Loucy (cell line): ENCODE measurements at regions not wholly inside any gene's neighbourhood (a gene's known extent, or its start where the extent isn't known, plus 50 kb on each side); places are given as distances from the start of the nearest gene placed in this dataset.

ENCODE experiments used
- H2AFZ ChIP-seq: fragments of 200-600 bp; sonication (generic); 2 replicates; pipeline ENCODE4 v1.6.0; 2016; ENCODE audit warnings: antibody characterized with exemption, mild to moderate bottlenecking, low read length, moderate library complexity
- H3F3A ChIP-seq: fragments of 200-600 bp; 2 replicates; pipeline ENCODE4 v1.6.0; 2016; ENCODE audit warnings: antibody characterized with exemption, low read depth, mild to moderate bottlenecking
- H3K27me3 ChIP-seq: fragments of 200-600 bp; sonication (generic); 2 replicates; pipeline ENCODE4 v1.6.1; 2014; ENCODE audit warnings: low read length, mild to moderate bottlenecking; ENCODE audit not compliant: insufficient read depth, poor library complexity, severe bottlenecking
- H3K36me3 ChIP-seq: fragments of 200-600 bp; sonication (generic); 2 replicates; pipeline ENCODE4 v1.6.1; 2016; ENCODE audit warnings: low read length; ENCODE audit not compliant: insufficient read depth
- H3K4me1 ChIP-seq: fragments of 200-600 bp; sonication (generic); 2 replicates; pipeline ENCODE4 v1.5.1; 2014; ENCODE audit warnings: low read length, mild to moderate bottlenecking; ENCODE audit not compliant: insufficient read depth, poor library complexity, severe bottlenecking
- H3K4me2 ChIP-seq: fragments of 200-600 bp; sonication (generic); 2 replicates; pipeline ENCODE4 v1.6.0; 2014; ENCODE audit warnings: antibody characterized with exemption, low read length, low read depth, mild to moderate bottlenecking; ENCODE audit not compliant: poor library complexity, severe bottlenecking
- H3K4me3 ChIP-seq: fragments of 200-600 bp; sonication (generic); 2 replicates; pipeline ENCODE4 v1.5.1; 2014; ENCODE audit warnings: low read length, mild to moderate bottlenecking, mixed read lengths; ENCODE audit not compliant: poor library complexity, severe bottlenecking
- H3K79me2 ChIP-seq: fragments of 200-600 bp; sonication (generic); 2 replicates; pipeline ENCODE4 v1.6.1; 2014; ENCODE audit warnings: low read length; ENCODE audit not compliant: insufficient read depth
- H3K9ac ChIP-seq: fragments of 200-600 bp; sonication (generic); 2 replicates; pipeline ENCODE4 v1.6.0; 2014; ENCODE audit warnings: mild to moderate bottlenecking, low read depth, low read length, moderate library complexity; ENCODE audit not compliant: poor library complexity, severe bottlenecking
- H3K9me2 ChIP-seq: fragments of 200-600 bp; sonication (generic); replicated peaks from 2 replicates; pipeline ENCODE4 v1.6.1; 2016; ENCODE audit warnings: low read depth, low read length, mixed read lengths
- H3K9me3 ChIP-seq: fragments of 200-600 bp; sonication (generic); 2 replicates; pipeline ENCODE4 v1.6.1; 2014; ENCODE audit warnings: mild to moderate bottlenecking, antibody characterized with exemption, low read length, low read depth; ENCODE audit not compliant: insufficient read depth
- H4K20me1 ChIP-seq: fragments of 200-600 bp; sonication (generic); 2 replicates; pipeline ENCODE4 v1.6.0; 2014; ENCODE audit warnings: antibody characterized with exemption, low read length, mild to moderate bottlenecking; ENCODE audit not compliant: insufficient read depth, poor library complexity, severe bottlenecking
- CTCF ChIP-seq: fragments of 200-600 bp; sonication (generic); conservative IDR thresholded peaks from 2 replicates; pipeline ENCODE4 v1.5.1; 2014; ENCODE audit warnings: mild to moderate bottlenecking, antibody characterized with exemption, low read length
- EZH2phosphoT487 ChIP-seq: fragments of 200-600 bp; IDR thresholded peaks from 2 replicates; pipeline ENCODE4 v1.6.1; 2018; ENCODE audit warnings: antibody characterized with exemption, mild to moderate bottlenecking, moderate library complexity, borderline replicate concordance

DNA sequence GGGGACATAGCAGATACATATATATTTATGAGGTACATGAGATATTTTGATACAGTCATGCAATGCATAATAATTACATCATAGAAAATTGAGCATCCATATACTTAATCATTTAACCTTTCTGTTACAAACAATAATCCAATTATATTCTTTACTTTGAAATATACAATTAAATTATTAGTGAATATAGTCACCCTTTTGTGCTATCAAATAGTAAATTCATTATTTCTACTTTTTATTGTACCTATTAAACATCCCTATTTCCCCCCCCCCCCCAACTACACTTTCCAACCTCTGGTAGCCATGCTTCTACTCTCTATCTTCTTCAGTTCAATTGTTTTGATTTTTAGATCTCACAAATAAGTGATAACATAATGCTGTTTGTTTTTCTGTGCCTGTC is 719.1 kb downstream of the ZBBX start:
- no peak overlapping the region for H2AFZ ChIP-seq
- no peaks in the 10 kb centered on the region for H3K4me1 ChIP-seq
- no peaks in the 10 kb centered on the region for H3F3A ChIP-seq
- no peak for TF ChIP-seq EZH2phosphoT487
- no peaks in the 10 kb centered on the region for H3K36me3 ChIP-seq
- no peaks in the 10 kb centered on the region for H3K9me3 ChIP-seq
- no peak overlapping the region for H3K4me3 ChIP-seq
- no peaks in the 10 kb centered on the region for H3K79me2 ChIP-seq
- no peaks in the 10 kb centered on the region for H3K27me3 ChIP-seq
- no peaks in the 10 kb centered on the region for H4K20me1 ChIP-seq
- no peak overlapping the region for H3K9ac ChIP-seq
- no peaks in the 10 kb centered on the region for H3K9me2 ChIP-seq
- H3K4me2 ChIP-seq: no peak overlapping the region

DNA sequence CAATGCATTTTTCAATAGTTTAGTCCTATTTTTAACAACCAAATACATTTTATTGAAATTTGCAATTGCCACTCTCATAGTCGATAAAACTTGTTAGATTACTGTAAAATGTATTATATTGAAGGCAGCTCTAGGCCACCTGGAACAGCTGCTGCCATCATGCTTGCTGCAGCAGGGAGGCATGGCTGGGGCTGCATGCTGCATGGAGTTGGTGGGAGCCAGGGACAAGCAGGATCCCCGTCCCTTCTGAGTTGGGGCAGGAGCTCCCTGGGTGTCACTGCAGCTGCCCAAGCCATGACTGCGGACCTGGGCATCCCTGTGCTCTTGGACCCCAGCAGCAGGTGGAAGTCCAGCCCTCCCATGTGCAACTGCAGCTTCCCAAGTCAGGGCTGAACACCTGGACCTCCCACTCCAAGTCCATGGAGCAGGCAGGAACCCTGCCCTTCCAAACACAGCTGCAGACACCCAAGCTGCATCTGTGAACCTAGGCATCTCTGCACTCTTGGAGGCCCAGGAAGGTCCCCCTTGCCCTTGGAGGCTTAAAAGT is 742.0 kb downstream of the ZBBX start:
- H3K4me1 ChIP-seq: no peaks in the 10 kb centered on the region
- no peak for TF ChIP-seq EZH2phosphoT487
- TF ChIP-seq CTCF: no peak
- H3K9me3 ChIP-seq: no peaks in the 10 kb centered on the region
- H2AFZ ChIP-seq: no peak overlapping the region
- H3K4me3 ChIP-seq: no peak overlapping the region
- H3K79me2 ChIP-seq: no peaks in the 10 kb centered on the region
- H3K27me3 ChIP-seq: no peaks in the 10 kb centered on the region
- H3K9me2 ChIP-seq: no peaks in the 10 kb centered on the region
- no peak overlapping the region for H3K4me2 ChIP-seq
- no peak overlapping the region for H3K9ac ChIP-seq
- H4K20me1 ChIP-seq: no peaks in the 10 kb centered on the region
- no peaks in the 10 kb centered on the region for H3F3A ChIP-seq
- H3K36me3 ChIP-seq: no peaks in the 10 kb centered on the region

GRCh38 chr3:166634091-166634746 is 745.9 kb downstream of the ZBBX start:
- Histone ChIP-seq H3K27me3 (no peaks in the 10 kb centered on the region), H3K4me1 (no peaks in the 10 kb centered on the region), H3K79me2 (no peaks in the 10 kb centered on the region), H3K9me3 (no peaks in the 10 kb centered on the region), H3F3A (no peaks in the 10 kb centered on the region), H2AFZ (no peak overlapping the region), H3K4me2 (no peak overlapping the region), H3K9ac (no peak overlapping the region), H3K4me3 (no peak overlapping the region), H3K9me2 (no peaks in the 10 kb centered on the region), H4K20me1 (no peaks in the 10 kb centered on the region), H3K36me3 (no peaks in the 10 kb centered on the region)
- TF ChIP-seq CTCF (no peak), EZH2phosphoT487 (no peak)

DNA sequence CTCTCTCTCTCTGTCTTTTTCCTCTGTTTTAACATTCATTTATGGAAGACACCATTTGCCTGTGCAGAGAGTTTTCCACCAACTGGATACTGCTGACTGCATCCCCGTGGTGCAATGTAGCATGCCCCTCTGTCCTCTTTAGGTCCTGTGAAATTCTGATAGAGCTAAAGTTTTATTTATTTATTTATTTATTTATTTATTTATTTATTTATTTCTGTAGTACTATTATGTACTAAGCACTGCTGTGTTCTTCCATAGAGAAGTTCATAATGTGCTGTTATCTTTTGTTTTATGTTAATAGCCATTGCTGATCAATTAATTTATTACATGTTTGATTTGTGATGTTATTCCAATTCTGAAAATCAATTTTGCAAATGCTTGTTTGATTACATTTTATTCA is 749.9 kb downstream of the ZBBX start:
- no peaks in the 10 kb centered on the region for H3K79me2 ChIP-seq
- H3K36me3 ChIP-seq: no peaks in the 10 kb centered on the region
- H3K4me3 ChIP-seq: no peak overlapping the region
- H3K4me1 ChIP-seq: no peaks in the 10 kb centered on the region
- H3K9me2 ChIP-seq: no peaks in the 10 kb centered on the region
- no peaks in the 10 kb centered on the region for H4K20me1 ChIP-seq
- no peak overlapping the region for H3K9ac ChIP-seq
- H2AFZ ChIP-seq: no peak overlapping the region
- no peaks in the 10 kb centered on the region for H3F3A ChIP-seq
- no peaks in the 10 kb centered on the region for H3K9me3 ChIP-seq
- no peaks in the 10 kb centered on the region for H3K27me3 ChIP-seq
- TF ChIP-seq CTCF (no peak), EZH2phosphoT487 (no peak)
- no peak overlapping the region for H3K4me2 ChIP-seq
